Upper lobe of left lung (tissue), 4 donors: ENCODE measurements at regions not wholly inside any gene's neighbourhood (a gene's known extent, or its start where the extent isn't known, plus 50 kb on each side); places are given as distances from the start of the nearest gene placed in this dataset.

Experiments
- CTCF ChIP-seq, 6 experiments: fragments of 450-650 bp in 4 of 6; fragments of 200-600 bp in 2 of 6; sonication (generic) in 2 of 6; IDR thresholded peaks; one replicate each; pipeline ENCODE4 v1.5.1; 2016 to 2019; ENCODE audit warnings: antibody characterized with exemption in 6 of 6
- EP300 ChIP-seq, 4 donors: sonication (generic); formaldehyde crosslinking; IDR thresholded peaks; one replicate each; pipeline ENCODE4 v1.5.1; 2017; ENCODE audit warnings: antibody characterized with exemption in 4 of 4, control low read depth in 2 of 4
- POLR2A ChIP-seq, 4 donors: fragments of 450-650 bp; IDR thresholded peaks; one replicate each; pipeline ENCODE4 v1.5.1; 2016 to 2017; ENCODE audit warnings: antibody characterized with exemption in 4 of 4, mild to moderate bottlenecking in 2 of 4
- POLR2AphosphoS5 ChIP-seq, 2 donors: sonication (generic); formaldehyde crosslinking; IDR thresholded peaks; one replicate each; pipeline ENCODE4 v1.5.1; 2017; ENCODE audit warnings: antibody characterized with exemption in 2 of 2

DNA sequence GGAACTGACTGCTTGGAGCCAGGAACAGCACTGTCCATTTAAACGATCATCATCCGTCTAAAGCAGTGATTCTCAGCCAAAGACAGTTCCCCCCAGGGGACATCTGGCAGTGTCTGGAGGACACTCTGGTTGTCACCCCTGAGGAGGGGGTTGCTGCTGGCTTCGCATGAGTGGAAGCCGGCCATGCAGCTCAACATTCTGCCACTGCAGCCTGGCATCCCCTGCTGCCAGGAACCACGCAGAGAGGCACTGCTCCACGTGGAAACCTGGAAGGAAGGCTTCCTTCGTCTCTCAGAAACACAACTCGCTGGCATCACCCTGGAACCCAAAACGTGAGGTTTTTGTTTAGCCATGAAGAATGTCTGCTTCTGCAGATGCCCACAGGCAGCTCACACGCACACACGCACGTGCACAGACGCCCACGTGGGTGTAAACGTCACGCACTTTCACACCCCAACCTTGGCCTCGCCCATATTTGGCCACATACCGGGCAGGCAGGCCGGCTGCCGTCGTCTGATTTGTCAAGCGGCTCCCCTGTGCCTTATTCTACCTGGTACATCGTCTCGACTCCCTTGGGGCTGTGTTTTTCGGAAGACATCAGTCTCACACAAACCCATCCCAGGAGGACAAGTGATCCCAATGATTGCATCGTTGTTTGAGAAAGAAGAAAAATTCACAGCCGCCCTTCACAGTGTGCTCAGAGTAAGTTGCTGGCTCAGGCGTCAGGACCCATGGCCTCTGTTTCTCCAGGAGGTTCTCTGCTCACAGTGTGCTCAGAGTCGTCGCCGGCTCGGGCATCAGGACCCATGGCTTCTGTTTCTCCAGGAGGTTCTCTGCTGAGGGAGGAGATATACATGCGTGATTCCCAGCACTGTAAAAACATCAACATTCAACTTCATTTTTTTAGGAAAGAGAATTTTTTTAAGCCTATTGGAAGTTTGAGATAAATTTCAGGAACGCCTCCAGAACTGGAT, 127.2 kb upstream of the PPP2R2D start:
- TF ChIP-seq CTCF (IDR thresholded peaks at IDR 0.05) = no peak
- no peak for TF ChIP-seq POLR2AphosphoS5 (IDR thresholded peaks at IDR 0.05)
- no peak for TF ChIP-seq EP300 (IDR thresholded peaks at IDR 0.05)
- no peak for TF ChIP-seq POLR2A (IDR thresholded peaks at IDR 0.05)
